GM19351 (cell line): ENCODE measurements at regions not wholly inside any gene's neighbourhood (a gene's known extent, or its start where the extent isn't known, plus 50 kb on each side); places are given as distances from the start of the nearest gene placed in this dataset.

Experiments
- ATAC-seq: cut with Tn5 transposase; IDR thresholded peaks from one replicate; pipeline ENCODE4 v1.9.1; 2021; ENCODE audit warnings: mild to moderate bottlenecking, moderate library complexity; ENCODE audit not compliant: unreplicated experiment

GRCh38 chr4:54793856-54794422 is 136.2 kb downstream of the KIT start:
- ATAC-seq: no peak
